ENCODE measurements at regions not wholly inside any gene's neighbourhood (a gene's known extent, or its start where the extent isn't known, plus 50 kb on each side); places are given as distances from the start of the nearest gene placed in this dataset.

- DNase-seq = peak; percentile 68
Measured at GRCh38 chr17:412211-413015, 59.8 kb upstream of the RPH3AL start.

- no peak for DNase-seq
Measured at GRCh38 chr17:411421-412120, 59.0 kb upstream of the RPH3AL start.

GRCh38 chr17:410543-411401 lies 58.2 kb upstream of the RPH3AL start:
- peak; percentile 25 for DNase-seq

GRCh38 chr17:409848-410542 lies 57.4 kb upstream of the RPH3AL start:
- peak; percentile 99 for DNase-seq

- DNase-seq = no peak
Measured at GRCh38 chr17:409308-409847, 56.8 kb upstream of the RPH3AL start.

GRCh38 chr17:404703-405102 lies 52.1 kb upstream of the RPH3AL start:
- no peak for DNase-seq
